SK-N-MC (cell line): ENCODE measurements at regions not wholly inside any gene's neighbourhood (a gene's known extent, or its start where the extent isn't known, plus 50 kb on each side); places are given as distances from the start of the nearest gene placed in this dataset.

Experiments used
- DNase-seq: peaks from one replicate; pipeline ENCODE4 v3.0.0-alpha.2; 2011; ENCODE audit warnings: low read depth, low spot score
- H3K27ac ChIP-seq: fragments of 200-600 bp; sonication (generic); 2 replicates; pipeline ENCODE4 v1.5.1; 2016; ENCODE audit warnings: mixed run types
- H3K36me3 ChIP-seq: fragments of 200-600 bp; sonication (generic); 2 replicates; pipeline ENCODE4 v1.6.1; 2017; ENCODE audit warnings: antibody characterized with exemption, low read length, mixed read lengths; ENCODE audit not compliant: insufficient read depth
- H3K4me3 ChIP-seq: fragments of 200-600 bp; sonication (generic); 2 replicates; pipeline ENCODE4 v1.5.1; 2016
- H3K9ac ChIP-seq: fragments of 200-600 bp; sonication (generic); 2 replicates; pipeline ENCODE4 v1.8.0; 2017; ENCODE audit warnings: mixed run types, mixed read lengths; ENCODE audit not compliant: insufficient read length
- H3K9me3 ChIP-seq: fragments of 200-600 bp; sonication (generic); 2 replicates; pipeline ENCODE4 v1.6.1; 2017; ENCODE audit warnings: low read depth, mild to moderate bottlenecking, antibody characterized with exemption, low read length, moderate library complexity, mixed read lengths
- EZH2 ChIP-seq: fragments of 200-600 bp; sonication (generic); IDR thresholded peaks from one replicate; pipeline ENCODE4 v1.6.1; 2017; ENCODE audit warnings: antibody characterized with exemption
- FOXP2 ChIP-seq: optimal IDR thresholded peaks from 2 replicates; pipeline ENCODE3; 2011; ENCODE audit warnings: mild to moderate bottlenecking, moderate library complexity; ENCODE audit not compliant: insufficient read depth; ENCODE audit errors: extremely low read length, control extremely low read depth
- POLR2AphosphoS5 ChIP-seq: IDR thresholded peaks from 2 replicates; pipeline ENCODE4 v1.6.1; 2012; ENCODE audit warnings: mild to moderate bottlenecking, low read depth, low read length, borderline replicate concordance

DNA sequence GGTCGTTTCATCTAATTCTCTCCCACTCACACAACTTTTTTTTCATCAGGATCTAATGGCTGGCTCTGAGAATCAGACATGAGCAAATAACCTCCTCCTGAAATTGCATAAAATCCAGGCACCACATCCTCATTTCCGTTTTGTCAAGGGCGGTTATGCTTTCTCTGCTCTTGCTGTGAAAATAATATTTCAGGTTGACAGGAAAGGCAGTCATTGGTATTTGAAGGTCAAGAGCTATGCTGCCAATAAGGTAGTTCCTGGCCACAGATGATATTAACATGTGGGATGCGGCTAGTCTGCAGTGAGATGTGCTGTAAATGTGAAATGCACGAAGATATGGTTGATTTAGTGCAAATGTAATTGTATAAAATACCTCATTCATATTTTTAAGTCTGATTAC, 870.2 kb upstream of the TMEM132C start:
- H3K36me3 ChIP-seq: no peaks in the 10 kb centered on the region
- TF ChIP-seq FOXP2: no peak
- TF ChIP-seq EZH2: no peak
- TF ChIP-seq POLR2AphosphoS5: no peak
- H3K4me3 ChIP-seq: no peak overlapping the region
- no peaks in the 10 kb centered on the region for H3K9me3 ChIP-seq
- H3K27ac ChIP-seq: no peak overlapping the region
- no peak for DNase-seq
- no peak overlapping the region for H3K9ac ChIP-seq

DNA sequence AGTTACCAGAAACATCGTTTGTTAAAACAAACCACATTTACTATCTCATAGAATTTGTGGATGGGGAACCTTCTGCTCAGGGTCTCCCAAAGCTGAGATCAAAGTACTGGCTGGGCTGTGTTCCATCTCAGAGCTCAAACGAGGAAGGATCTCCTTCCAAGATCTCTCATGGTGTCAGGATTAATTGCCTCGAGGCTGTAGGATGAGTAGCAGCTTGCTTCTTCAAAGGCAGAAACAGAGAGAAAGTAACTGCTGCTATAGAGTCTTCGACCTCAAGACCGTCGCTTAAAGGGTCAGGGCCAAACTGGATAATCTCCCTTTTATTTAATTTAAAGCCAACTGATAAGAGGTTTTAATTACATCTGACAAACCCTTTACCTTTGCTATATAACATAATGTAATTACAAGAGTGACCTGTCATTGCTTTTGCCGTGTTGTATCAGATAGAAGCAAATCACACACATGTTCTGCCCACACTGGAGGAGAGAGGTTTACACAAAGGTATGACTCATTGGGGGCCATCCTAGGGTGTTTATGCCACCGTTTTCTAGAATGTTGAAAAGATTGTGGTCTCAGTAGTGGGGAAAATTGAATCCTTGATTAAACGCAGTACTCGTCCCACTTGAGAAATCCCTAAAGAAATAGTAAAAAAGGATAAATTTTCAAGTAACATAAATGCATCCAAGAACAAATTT, 868.8 kb upstream of the TMEM132C start:
- Histone ChIP-seq H3K36me3 (no peaks in the 10 kb centered on the region), H3K9me3 (no peaks in the 10 kb centered on the region), H3K9ac (no peak overlapping the region), H3K27ac (no peak overlapping the region), H3K4me3 (no peak overlapping the region)
- DNase-seq: no peak
- TF ChIP-seq FOXP2: no peak
- no peak for TF ChIP-seq EZH2
- TF ChIP-seq POLR2AphosphoS5: no peak

DNA sequence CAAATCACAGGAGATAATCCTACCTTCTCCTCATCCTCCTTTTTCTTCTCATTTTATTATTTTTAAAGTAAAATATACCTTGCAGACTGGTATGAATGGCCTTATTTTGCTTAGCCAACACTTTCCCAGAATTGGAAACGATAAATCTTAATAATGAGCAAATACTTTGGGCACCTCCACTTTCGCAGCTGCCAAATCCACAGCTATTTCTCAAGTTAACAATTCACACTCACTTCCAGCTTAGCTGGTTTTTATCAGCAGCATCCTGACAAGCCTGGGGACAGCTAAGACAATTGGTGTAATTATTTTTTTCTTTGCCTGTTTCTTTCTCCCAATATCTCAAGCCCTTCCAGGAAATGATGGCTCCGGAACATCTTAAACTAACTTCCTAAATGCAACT, 867.5 kb upstream of the TMEM132C start:
- no peak overlapping the region for H3K27ac ChIP-seq
- TF ChIP-seq EZH2 (no peak), FOXP2 (no peak), POLR2AphosphoS5 (no peak)
- H3K36me3 ChIP-seq: no peaks in the 10 kb centered on the region
- no peak overlapping the region for H3K9ac ChIP-seq
- no peak for DNase-seq
- no peaks in the 10 kb centered on the region for H3K9me3 ChIP-seq
- no peak overlapping the region for H3K4me3 ChIP-seq

DNA sequence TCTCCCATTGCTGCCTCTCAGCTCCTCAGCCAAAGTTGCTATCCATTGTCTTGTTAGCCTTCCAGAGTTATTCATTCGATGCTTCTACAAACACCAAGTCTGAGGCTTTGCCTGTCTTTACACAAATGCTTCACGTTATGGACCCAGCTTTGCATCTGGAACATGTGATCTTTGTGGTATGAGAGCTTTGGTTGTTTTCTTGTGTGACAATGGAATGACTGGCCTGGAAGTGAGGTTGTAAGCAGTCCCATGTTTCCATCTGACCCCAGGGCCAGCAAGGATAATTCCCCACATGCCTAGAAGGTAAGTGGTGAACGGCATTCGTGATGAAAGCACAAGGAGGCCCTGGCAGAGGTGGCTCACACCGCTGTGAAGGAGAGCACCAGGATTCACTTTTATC, 866.7 kb upstream of the TMEM132C start:
- H3K9me3 ChIP-seq: no peaks in the 10 kb centered on the region
- no peak overlapping the region for H3K4me3 ChIP-seq
- no peak for TF ChIP-seq EZH2
- no peak for TF ChIP-seq POLR2AphosphoS5
- no peak for TF ChIP-seq FOXP2
- no peaks in the 10 kb centered on the region for H3K36me3 ChIP-seq
- DNase-seq: no peak
- H3K9ac ChIP-seq: no peak overlapping the region
- H3K27ac ChIP-seq: no peak overlapping the region

DNA sequence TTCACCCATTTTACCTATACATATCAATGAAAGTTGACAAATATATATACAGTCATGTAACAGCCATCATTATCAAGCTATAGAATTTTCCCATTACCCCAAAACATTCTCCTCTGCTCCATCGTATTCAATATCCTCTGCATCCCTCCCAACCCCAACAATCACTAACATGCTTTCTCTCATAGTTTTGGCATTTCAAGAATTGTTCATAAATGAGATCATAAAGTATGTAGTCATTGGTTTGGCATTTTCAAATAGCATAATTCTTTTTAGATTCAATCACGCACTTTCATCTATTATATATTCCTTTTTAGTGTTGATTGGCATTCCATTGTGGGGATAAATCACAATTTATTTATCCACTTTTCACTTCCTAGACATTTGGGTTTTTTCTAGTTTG, 866.0 kb upstream of the TMEM132C start:
- no peak overlapping the region for H3K27ac ChIP-seq
- no peak for DNase-seq
- TF ChIP-seq FOXP2 (no peak), EZH2 (no peak), POLR2AphosphoS5 (no peak)

DNA sequence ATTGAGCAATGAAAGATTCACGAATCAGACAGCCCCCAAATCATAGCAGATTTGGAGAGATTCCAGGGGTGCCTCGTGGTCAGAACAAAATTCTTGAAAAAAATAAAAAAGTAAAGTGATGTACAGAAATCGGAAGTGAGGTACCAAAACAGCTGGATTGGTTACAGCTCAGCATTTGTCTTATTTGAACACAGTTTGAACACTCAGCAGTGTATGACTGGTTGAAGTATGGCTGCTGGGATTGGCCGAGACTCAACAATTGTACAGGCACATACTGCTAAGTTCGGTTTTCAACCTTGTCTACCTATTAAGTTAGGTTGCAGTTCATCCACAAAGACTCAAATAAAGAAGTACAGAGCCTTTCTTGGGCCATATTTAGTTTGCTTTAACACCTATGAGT, 865.4 kb upstream of the TMEM132C start:
- Histone ChIP-seq H3K27ac (no peak overlapping the region), H3K9me3 (no peaks in the 10 kb centered on the region), H3K4me3 (no peak overlapping the region), H3K9ac (no peak overlapping the region), H3K36me3 (no peaks in the 10 kb centered on the region)
- TF ChIP-seq EZH2: no peak
- TF ChIP-seq FOXP2: no peak
- no peak for TF ChIP-seq POLR2AphosphoS5
- DNase-seq: no peak

More for the DNA sequence above, 866.0 kb upstream of the TMEM132C start:
- H3K36me3 ChIP-seq: no peaks in the 10 kb centered on the region
- no peaks in the 10 kb centered on the region for H3K9me3 ChIP-seq
- H3K4me3 ChIP-seq: no peak overlapping the region
- no peak overlapping the region for H3K9ac ChIP-seq

DNA sequence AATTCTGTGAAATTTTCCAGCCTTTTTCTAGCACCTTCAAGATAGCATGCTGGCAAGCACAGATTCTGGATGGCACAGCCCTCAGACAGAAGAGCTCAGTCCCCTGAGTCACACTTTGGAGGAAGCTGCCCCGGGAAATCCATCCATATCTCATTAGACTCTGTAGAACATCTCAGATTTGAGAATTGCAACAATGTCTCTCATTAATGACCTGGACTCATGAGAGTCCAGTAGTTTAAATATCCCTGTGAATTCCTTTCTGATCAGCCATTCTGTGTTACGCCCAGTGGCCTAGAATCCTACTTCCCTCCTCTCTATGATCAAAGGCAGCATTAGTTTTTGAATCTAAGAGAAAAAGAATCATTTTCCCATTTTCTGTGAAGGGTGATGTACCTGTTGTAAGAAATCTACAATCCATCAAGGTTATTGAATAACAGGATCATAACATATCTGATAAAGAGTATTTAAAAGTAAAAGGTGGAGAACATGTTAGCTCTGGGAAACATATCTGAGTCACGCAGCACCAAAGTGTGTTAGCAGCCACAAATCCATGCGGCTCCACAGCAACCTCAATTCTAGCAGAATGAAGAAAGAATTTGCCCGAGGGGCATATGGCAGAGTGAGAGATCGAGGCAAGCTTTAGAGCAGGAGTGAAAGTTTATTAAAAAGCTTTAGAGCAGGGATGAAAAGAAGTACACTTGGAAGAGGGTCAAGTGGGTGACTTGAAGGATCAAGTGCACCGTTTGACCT, 855.6 kb upstream of the TMEM132C start:
- DNase-seq: peak; percentile 47
- TF ChIP-seq POLR2AphosphoS5 (no peak), FOXP2 (no peak), EZH2 (no peak)
- no peaks in the 10 kb centered on the region for H3K36me3 ChIP-seq
- no peak overlapping the region for H3K9ac ChIP-seq
- no peak overlapping the region for H3K4me3 ChIP-seq
- H3K27ac ChIP-seq: no peak overlapping the region
- H3K9me3 ChIP-seq: no peaks in the 10 kb centered on the region

DNA sequence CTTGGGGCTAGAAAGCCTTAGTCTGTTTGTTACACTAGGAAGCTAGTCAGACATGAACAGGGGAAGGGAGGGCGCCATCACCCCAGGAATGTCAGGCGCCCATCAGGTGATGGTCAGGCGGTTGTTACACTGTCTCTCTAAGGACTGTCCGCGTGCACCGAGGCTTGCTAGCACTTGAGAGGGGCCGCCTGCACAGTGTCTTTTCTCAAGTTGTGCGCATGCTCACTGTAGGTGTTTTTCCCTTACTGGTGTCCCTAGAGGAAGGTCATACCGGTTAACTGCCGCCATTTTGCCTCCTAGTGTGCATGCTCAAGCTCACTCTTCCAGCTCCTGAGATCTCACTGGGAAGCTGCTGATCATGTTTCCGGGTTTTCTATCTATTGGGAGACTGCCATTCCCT, 855.0 kb upstream of the TMEM132C start:
- no peak overlapping the region for H3K4me3 ChIP-seq
- no peak overlapping the region for H3K9ac ChIP-seq
- no peaks in the 10 kb centered on the region for H3K36me3 ChIP-seq
- no peaks in the 10 kb centered on the region for H3K9me3 ChIP-seq
- TF ChIP-seq EZH2: no peak
- no peak for TF ChIP-seq POLR2AphosphoS5
- no peak for TF ChIP-seq FOXP2
- no peak overlapping the region for H3K27ac ChIP-seq
- no peak for DNase-seq

DNA sequence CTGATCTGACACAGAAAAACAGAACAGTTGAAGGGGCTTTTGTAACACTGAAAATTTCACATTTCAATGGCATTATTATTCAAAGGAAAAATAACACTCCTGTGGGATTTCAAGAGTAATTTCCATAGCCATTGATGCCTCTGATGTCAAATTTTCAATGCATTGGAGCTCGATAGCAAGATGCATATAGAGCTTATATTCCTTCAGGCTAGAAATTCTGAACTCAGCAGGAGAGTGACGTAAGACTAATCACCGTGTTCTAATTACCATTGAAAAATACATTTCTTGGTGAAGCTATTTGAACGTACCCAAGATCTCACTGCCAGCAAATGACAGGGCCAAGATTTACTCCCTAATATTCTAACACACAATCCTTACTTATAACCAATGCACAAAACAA, 854.1 kb upstream of the TMEM132C start:
- Histone ChIP-seq H3K9ac (no peak overlapping the region), H3K27ac (no peak overlapping the region), H3K36me3 (no peaks in the 10 kb centered on the region), H3K4me3 (no peak overlapping the region), H3K9me3 (no peaks in the 10 kb centered on the region)
- DNase-seq: no peak
- no peak for TF ChIP-seq EZH2
